Keratinocyte (primary cell): ENCODE measurements at regions not wholly inside any gene's neighbourhood (a gene's known extent, or its start where the extent isn't known, plus 50 kb on each side); places are given as distances from the start of the nearest gene placed in this dataset.

Experiments used
- EZH2 ChIP-seq: IDR thresholded peaks from one replicate; pipeline ENCODE4 v1.6.1; 2012; ENCODE audit warnings: inconsistent platforms, mild to moderate bottlenecking, low read length, moderate library complexity
- TF ChIP-seq, protein P1 (sequence below), 3 experiments: IDR thresholded peaks in 1 of 3; conservative IDR thresholded peaks in 1 of 3; optimal IDR thresholded peaks in 1 of 3; 2 replicates in 2 of 3; 3 replicates in 1 of 3; pipeline versions ENCODE3 to v1.5.1; 2011; ENCODE audit warnings: low read length in 3 of 3, mild to moderate bottlenecking in 3 of 3, moderate library complexity in 2 of 3, control low read depth in 1 of 3, inconsistent platforms in 1 of 3; ENCODE audit not compliant: insufficient read depth in 2 of 3; ENCODE audit errors: extremely low read depth in 1 of 3

DNA sequence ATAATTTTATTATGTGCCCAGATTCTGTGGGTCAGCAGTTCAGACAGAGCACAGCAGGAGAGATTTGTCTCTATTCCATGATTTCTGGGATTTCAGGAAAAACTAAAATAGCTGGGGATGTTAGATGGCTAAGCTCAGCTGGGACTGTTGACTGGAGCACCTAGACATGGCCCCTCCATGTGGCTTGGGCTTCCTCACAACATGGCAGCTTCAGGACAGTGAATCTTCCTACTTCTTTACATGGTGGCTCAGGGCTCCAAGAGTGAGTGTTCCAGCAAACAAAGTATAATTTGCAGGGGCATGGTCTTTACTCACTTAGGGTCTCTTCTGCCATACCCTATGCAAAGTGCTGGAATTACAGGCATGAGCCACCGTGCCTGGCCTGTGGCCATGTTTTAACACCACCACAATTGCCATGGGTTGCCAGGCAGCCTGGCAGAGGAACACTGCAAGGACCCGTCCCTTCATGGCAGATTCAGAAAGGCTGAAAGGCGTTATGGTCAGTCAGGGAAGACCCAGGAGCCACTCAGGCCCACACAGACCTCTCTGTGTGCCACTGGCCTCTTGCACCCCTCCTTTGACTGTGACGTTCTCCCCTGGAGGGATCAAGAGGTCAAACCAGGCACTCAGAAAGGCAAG lies 50.8 kb upstream of the ZMIZ1 start:
- TF ChIP-seq, protein P1, sequence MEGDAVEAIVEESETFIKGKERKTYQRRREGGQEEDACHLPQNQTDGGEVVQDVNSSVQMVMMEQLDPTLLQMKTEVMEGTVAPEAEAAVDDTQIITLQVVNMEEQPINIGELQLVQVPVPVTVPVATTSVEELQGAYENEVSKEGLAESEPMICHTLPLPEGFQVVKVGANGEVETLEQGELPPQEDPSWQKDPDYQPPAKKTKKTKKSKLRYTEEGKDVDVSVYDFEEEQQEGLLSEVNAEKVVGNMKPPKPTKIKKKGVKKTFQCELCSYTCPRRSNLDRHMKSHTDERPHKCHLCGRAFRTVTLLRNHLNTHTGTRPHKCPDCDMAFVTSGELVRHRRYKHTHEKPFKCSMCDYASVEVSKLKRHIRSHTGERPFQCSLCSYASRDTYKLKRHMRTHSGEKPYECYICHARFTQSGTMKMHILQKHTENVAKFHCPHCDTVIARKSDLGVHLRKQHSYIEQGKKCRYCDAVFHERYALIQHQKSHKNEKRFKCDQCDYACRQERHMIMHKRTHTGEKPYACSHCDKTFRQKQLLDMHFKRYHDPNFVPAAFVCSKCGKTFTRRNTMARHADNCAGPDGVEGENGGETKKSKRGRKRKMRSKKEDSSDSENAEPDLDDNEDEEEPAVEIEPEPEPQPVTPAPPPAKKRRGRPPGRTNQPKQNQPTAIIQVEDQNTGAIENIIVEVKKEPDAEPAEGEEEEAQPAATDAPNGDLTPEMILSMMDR (optimal IDR thresholded peaks at IDR 0.05 in 1 of 3, IDR thresholded peaks at IDR 0.05 in 1 of 3, conservative IDR thresholded peaks at IDR 0.05 in 1 of 3; ENCODE audit: extremely low read depth in 1 of 3, insufficient read depth in 2 of 3, low read length in 3 of 3), result no peak
- TF ChIP-seq EZH2, result no peak
